Non-pigmented ciliary epithelial cell (primary cell): ENCODE measurements at regions not wholly inside any gene's neighbourhood (a gene's known extent, or its start where the extent isn't known, plus 50 kb on each side); places are given as distances from the start of the nearest gene placed in this dataset.

ENCODE experiments used
- DNase-seq: peaks from one replicate; pipeline ENCODE4 v3.0.0-alpha.2; 2010; ENCODE audit warnings: low read depth

DNA sequence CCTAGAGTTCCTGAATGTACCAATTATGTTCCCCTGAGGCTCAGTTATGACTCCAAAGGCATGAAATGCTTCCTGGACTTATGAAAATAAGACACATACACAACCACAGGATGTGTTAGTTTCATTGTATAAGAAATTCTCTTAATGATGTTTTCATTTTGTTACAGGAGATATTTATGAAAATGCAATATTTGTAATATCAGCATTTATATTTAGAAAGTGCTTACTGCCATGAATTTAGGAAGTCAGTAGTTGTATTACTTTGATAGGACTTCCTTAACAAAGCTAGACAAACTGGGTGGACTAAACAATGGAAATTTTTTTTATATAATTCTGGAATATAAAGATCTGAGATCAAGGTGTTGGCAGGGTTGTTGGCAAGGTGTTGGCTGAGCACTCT is 572.1 kb upstream of the IGFBP7 start:
- DNase-seq, result no peak

DNA sequence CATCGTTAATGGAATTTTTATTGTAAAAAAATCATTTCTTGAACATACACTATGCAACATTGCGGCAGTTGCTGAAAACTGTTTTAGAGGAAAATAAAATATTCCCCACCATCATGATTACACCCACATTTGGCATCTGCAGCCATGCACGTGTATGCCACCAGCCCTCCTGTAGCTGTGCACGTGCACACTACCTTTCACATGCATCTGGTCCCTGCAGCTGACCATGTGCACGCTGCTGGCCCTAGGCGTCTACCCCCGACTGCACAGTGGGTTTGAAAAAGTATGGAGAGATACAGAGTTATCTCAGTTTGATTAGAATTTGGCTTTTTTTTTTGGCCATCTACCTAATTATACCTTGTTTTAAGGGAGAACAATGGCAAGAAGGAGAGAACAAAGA is 569.8 kb upstream of the IGFBP7 start:
- no peak for DNase-seq

DNA sequence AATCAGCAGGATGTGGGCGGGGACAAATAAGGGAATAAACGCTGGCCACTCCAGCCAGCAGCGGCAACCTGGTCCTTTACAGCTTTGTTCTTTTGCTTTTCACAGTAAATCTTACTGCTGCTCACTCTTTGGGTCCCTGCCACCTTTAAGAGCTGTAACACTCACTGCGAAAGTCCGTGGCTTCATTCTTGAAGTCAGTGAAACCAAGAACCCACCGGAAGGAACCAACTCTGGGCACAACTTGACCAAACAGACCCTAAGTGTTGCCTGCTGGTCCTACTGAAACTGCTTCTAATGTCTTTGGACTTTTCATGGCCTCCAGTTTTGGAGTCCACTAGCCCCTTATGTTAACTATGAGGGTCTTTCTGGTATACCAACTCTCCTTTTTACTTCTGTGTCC is 566.2 kb upstream of the IGFBP7 start:
- no peak for DNase-seq

DNA sequence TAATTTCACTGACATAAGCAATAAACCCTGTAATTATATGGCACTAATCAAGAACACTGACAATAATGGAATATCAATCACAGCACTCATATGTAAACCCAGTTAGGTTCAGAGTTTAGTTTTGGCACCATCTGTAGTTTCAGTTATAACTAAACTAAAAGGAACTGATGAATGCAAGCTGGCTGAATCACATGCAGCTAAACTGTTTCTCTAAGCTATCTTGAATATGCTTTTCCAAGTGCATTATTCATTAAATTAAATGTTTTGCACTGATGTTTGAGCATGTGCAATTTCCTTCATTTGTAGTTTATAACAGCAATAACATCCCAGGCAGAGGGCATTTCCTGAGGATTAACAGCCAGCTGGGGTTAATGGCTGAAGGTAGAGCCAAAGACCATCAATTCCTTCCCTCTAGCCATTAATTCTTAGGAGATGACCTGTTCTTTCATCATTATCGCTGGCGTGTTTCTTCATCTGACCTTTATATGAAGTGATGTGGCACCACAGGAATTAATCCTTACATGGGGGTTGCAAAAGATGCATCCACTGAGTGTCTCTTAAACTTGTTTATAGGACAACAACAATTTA is 562.8 kb upstream of the IGFBP7 start:
- no peak for DNase-seq

DNA sequence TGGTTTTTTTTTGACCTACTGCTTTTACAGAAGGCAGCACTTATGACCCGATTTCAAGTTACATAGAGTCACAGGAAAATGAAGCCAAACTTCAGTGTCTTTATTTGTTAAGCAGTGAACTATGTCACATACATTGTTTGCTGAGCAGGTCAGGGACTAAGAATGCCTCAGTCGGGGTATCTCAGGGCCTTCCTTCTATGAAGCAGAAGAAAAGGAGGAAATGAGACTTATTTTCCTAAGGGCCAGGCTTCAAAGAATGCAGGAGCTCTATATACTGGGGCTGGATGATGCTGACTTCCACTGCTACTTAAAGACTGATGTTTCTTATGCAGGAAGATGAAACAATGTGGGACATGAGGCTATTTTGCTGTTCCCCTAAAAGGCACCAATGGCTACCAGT is 558.4 kb upstream of the IGFBP7 start:
- no peak for DNase-seq

DNA sequence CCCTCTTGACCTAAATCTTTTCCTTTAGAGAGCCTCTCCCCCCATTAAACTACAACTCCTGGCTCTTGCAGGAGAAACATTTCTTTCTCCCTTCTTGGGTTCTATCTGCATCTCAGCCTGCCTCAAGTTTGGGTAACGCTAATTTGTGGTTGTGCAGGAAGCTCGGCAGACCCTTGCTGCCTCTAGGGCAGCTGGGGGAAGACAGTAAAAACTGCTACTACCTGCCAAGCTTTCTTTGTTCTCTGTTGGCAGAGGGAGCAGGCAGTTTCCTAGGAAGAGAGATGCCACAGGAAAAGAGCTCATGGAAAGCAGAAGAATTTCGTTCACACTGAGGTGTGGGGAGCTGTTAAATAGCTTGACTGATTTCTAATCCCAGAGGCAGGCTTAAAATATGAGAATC is 555.6 kb upstream of the IGFBP7 start:
- DNase-seq, result no peak

DNA sequence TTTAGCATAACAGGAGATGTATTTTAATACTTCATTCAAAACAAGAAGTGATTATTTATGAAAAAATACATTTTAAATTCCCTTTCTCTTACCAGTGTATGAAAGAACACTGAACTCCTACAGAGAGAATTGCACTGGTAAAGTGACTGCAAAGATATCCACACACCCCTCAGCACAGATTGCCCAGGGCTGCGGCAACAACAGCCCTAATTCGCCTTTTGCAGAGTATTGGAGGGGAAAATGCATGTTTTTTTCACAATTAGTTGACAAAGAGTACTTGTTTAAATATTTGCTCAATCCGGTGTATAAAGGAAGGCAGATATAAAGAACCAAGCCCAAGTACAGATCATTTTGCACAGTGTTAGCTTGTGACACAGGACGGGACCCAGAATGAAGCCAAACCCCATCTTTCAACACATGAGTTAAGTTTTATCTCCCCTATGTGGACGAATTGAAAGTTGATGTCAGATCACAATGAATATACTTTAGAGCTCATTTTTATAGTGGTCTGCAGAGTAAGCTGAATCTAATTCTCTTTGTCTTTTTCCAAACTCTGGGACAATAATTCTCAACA is 551.4 kb upstream of the IGFBP7 start:
- DNase-seq, result no peak

DNA sequence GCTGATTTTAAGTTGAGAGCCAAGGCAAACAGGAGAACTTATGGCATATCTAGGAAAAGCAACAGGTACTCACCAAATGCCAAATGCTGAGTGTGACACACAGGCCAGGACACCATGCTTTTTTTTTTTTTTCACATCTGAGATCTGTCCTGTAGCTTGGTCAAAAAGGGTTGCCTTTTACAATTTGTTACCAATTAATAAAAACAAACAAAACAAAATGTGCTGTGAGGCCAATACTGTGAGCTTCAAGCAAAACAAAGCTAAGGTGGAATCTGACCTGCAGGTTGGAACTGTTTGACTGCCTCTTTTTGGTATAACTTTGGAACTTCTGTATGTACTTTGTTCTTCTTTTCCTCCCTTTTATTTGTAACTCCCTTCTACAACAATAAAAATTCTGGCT is 548.5 kb upstream of the IGFBP7 start:
- no peak for DNase-seq

DNA sequence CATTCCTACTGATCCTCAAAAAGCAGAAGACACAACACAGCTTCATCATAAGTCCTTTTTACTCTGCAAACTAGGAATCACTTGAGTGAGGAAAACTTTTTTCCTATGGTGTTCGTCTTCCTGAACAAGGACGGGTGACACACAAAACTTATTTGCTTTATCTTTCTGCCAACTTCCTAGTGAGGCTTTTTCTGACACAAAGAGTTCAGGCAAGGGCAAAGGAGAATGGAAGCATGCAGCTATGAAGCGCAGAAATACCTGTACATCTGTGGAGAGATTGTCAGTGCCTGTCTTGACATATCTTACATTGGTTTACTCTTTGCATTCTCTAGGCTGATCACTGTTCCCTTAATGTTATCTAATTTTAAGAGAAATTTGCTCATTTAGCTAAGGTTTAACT is 548.0 kb upstream of the IGFBP7 start:
- DNase-seq, result no peak

DNA sequence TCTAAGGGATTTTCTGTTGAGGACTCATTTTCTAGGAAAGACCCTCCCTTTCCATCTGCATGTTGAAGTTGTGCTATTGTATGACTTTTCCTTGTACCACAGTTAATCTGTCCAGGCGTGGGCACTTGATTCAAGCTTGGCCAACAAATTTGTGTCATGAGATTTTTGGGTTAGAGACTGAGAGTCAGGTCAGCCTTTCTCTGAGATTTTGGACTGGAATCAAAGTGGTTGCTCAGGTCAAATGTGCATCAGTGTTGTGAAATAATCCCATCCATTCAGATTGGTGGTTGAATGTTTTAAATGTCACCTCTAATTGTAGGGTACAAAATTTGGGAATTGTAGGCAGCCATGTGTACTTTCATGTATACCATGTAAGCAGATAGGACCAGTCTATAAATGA is 545.2 kb upstream of the IGFBP7 start:
- no peak for DNase-seq

DNA sequence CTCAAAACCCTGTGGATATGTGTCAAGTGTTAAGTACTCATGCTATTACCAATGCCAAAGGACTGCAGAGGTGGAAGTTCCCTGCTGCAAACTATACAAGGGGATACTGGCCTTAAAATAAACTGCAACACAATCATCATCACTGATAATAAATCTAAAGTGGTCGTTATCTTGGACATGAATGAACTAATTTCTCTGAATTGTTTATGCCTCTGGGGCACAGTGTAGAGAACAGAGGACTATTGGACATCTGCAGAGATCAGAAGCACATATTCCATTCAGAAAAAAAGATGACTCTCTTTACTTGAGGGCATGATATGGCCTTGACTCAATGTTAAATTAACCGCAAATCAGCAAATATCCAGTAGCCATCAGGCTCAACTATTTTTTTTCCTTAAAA is 542.6 kb upstream of the IGFBP7 start:
- no peak for DNase-seq

DNA sequence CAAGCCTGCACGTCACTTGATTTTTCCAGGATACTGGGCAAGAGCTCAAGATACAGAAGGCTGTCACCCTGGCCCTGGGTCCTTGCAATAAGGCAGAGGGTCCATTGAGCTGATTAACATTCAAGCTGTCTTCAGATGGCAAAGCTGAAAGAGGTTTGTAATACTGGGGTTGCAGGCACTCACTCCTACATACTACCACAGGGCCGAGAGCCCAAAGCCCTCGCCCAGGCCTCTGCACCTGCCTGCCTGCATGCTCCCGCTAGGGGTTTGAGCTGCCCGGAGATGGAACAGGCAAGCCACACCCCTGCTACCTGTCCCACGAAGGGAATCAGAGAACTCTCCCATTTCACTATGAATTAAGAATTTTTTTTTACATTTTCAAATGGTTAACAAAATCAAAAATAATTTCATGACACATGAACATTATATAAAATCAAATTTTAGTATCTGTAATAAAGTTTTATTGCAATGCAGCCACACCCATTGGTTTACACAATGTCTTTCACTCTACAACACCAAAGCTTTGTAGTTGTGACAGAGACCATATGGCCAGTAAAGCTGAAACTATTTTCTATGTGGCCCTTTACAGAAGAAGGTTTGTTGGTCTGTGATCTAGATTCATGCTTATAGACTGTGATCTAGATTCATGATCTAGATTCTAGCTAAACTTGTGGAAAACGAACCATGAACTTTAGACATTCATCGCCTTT is 530.4 kb upstream of the IGFBP7 start:
- DNase-seq, result no peak

DNA sequence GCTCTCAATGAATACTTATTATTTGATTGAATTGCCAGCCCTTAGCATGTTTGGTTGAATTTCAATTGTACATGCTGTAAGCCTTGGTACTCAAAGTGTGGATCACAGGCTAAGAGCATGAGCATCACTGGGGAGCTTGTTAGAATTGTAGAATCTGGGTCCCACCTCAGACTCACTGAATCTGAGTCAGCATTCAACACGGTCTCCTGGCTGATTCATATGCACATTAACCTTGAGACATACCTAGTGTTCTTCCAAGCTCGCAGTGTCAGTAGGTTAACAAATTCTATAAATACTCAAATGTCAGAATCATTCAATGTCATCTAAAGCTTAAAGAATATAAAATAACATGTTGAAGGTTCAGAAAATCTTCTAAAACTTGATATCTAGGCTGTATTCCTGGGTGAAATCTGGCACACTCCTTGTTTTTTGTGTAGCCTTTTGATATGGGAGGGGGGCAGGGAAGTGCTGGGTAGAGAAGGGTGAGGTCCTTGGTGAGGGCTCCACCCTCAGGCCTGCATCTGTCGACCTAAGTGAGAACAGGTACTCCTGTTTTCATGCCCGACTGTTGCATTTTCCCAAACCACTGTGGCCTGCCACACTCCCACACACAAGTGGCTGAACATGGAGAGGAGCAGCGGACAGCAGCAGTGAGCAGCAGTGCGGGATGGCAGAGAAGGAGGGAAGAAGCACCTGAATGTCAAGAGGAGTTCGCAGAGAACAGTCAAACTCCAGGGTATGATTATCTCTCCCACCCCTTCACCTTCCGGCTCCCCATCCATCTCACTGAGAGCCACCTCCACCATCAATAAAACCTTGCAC is 529.6 kb upstream of the IGFBP7 start:
- DNase-seq, result no peak

DNA sequence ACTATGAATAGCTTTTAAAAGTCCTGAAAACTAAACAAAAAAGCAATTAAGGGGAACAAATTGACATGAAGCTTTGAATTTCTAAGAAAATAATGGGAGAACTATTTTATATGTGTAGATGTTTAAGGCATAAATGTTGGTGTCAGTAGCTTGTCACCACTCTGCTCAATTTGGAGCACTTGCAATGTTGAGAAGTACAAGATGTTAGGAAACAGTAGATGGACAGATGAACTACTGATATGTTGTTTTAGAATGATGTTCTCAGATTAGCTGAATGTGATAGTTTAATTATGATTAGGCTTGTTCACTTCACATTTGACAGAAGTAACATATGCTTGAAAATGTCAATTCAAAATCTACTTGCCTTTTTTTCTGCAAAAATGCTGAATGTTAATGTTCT is 525.7 kb upstream of the IGFBP7 start:
- no peak for DNase-seq

DNA sequence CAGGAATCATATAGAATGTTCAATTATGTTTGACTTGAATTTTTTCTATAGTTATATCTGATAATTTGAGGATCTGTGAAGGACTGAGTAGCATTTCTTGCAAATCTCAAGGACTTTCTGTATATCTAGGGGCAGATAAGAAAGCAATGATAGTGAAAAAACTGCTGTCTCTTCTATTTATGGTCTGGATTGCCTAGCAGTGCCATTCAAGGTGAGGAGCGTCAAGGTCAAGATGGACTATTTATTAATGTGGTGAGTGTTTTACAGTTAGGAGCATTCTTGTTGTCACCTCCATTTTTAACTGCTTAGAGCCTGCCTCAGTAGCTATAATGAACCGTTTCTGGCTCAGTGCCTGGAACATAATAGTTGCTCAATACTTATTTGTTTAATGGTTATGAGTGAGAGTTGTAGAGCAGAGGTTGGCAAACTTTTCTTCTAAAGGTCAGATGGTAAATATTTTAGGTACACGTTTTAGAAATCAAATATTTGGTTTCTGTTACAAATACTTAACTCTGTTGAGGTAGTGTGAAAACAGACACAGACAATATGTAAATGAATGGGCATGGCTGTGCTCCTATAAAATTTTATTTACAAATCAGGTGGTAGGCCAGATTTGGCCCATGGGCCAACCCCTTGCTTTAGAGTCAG is 523.2 kb upstream of the IGFBP7 start:
- no peak for DNase-seq

DNA sequence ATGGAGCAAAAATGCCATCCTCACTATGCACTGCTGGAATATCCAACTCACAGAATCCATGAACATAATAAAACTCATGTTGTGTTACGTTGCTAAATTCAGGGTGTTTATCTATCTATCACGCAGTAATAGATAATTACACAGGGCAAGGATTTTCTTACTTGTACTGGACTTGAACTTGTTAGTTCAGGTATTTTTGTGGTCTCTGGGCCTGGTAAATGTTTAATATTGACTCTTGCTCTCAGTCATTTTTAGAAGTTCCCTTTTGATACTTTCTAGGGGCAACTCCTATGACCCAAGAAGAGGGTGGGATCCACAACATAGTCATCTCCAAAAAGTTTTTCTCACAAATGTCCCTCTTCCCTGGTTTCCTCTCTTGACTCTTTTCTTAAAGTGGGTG is 522.4 kb upstream of the IGFBP7 start:
- DNase-seq, result no peak

DNA sequence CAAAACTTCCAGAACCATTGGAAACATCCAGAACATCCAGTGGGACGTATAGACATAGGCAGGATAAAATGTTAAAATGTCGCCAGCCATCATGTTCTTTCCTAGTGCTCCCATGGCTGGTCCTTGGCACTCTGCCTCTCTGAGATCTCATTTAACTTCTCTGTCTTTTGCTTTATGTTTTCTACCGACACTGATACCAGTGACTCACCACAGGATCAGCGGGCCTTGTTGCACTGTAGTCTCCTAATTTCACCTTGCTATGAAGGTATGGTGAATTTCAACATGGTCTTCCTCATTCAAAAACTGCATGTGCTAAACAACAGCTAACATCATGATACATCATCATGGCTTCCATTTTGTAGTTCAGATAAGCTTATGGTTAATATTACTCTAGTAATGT is 521.0 kb upstream of the IGFBP7 start:
- no peak for DNase-seq

DNA sequence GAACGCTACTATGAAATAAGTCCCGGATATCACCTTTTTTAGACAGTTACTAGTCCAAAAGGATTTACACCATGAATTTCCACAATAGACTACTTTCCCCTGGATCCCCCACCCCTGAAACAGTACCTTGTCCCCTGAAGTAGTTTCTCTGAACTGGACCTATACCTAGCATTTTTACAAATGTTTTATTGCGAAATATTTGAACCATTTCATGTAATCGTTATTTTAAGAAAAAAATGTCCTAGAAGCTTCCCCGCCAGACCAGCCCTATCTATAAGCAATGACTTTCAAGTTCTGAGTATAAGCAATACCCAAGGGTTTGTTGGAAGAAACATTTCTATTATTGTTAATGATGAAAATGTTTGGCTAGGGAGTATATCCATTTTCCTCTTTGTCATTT is 517.8 kb upstream of the IGFBP7 start:
- no peak for DNase-seq

DNA sequence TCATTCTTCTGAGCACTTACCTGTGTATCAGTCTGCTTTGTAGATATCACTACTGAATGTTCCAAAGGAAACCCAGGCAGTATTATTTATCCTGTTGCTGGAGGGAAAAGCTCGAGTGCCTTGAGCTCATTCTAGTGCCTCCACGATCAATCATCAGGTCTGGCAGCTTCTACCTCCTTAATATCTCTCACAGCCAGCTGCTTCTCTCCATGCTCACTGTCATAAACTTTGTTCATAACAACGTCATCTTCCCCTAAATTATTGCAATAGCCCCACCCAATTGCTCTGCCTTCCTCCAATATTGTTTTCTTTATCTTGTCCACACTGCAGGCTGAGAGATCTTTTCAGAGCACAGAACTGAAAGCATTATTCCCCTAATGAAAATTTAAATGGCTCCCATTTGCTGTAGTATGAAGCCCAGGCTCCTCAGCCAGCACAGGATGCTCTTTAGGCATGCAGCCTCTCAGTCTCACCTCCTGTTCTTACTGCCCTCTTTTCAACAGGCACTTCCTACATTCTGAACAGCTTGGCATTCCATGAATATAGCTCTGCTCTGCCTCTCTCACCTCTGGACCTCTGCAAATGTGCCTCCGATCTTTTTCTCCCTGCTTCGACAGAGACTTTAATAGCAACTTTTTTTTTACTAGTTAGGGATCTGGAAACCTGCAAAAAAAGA is 504.2 kb upstream of the IGFBP7 start:
- DNase-seq, result no peak

DNA sequence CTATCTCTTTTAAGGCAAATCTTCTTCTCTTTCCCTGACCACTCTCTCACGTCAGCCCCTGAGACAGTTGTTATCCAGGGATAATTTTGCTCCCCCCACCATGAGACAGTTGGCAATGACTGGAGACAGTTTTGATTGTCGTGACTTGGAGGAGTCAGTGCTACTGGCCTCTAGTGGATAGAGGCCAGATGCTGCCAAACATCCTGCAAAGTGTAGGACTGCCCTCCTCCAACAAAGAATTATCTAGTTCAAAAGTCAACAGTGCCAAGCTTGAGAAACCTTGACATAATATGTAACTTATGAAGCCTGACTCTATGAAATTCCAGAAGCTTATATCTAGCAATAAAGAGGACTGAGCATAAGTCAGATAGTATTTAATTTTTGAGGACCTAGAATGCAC is 502.1 kb upstream of the IGFBP7 start:
- no peak for DNase-seq

DNA sequence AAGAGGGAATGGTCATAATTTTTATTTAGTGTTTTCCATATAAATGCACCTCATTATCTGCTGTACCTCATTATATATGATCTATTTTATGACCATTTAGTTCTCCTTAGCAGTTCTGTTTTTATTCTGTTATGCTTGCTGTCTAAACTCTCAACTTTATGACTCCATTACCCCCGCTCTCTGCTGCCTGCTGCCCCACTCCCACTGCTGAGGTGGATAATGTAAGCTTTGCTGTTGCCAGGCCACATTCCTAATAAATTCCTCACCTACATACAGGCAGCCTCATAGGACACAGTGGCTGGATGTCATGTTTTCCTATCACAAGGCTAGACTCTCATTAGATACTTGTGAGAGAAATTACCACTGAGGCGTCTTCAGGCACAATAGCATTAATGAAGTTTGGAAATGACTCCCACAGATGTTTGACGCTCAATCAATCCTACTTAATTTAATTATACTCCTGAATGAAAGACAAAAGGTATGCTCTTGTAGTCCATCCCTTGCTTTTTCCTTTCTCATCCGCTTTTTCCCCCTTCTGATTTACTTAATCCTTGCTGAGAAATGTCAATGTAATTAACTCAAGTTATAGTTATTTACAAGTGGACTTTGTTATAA is 497.5 kb upstream of the IGFBP7 start:
- no peak for DNase-seq

DNA sequence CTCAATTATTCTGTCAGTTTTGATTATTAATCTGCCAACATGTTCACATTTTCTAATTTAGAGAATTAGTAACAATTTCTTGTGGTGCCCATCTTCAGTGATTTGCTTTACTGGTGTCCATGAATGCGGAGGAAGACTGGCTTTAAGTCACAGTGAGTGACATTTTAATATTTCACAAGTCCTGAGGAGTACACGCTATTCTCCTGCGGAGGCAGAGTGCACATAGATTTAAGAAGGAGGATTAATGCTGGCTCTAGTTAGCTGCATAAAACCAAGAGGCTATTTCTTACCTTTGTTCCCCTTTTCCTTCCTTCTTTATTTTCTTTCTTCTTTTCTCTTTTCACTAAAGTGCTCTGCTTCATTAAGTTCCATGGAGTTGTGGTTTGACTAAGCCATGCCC is 495.2 kb upstream of the IGFBP7 start:
- DNase-seq, result no peak
